ENCODE measurements at regions not wholly inside any gene's neighbourhood (a gene's known extent, or its start where the extent isn't known, plus 50 kb on each side); places are given as distances from the start of the nearest gene placed in this dataset.

- no peak for DNase-seq
- Histone ChIP-seq H2AK5ac (ENCODE audit: low read length) (no peak overlapping the region), H2AFZ (ENCODE audit: insufficient read depth, low read length, poor library complexity) (no peak overlapping the region), H3K9ac (ENCODE audit: low read length) (no peak overlapping the region), H2BK120ac (ENCODE audit: insufficient read depth, low read length, poor library complexity) (no peak overlapping the region), H4K91ac (ENCODE audit: low read depth, low read length) (no peak overlapping the region), H4K12ac (ENCODE audit: low read depth, low read length) (no peak overlapping the region), H3K4me2 (ENCODE audit: low read length) (no peak overlapping the region), H3K36me3 (ENCODE audit: control insufficient read depth in 1 of 2, insufficient read depth in 2 of 2, low read length in 2 of 2) (no peaks in the 10 kb centered on the region), H3K27me3 (ENCODE audit: insufficient read depth, low read length) (no peaks in the 10 kb centered on the region), H2BK5ac (ENCODE audit: low read depth, low read length, poor library complexity) (no peak overlapping the region), H3K4me3 (ENCODE audit: low read depth, low read length) (no peak overlapping the region), H2BK12ac (ENCODE audit: low read length) (no peak overlapping the region), H3K27ac (ENCODE audit: low read depth, low read length) (no peak overlapping the region), H3K23ac (ENCODE audit: low read length) (no peak overlapping the region), H3K14ac (ENCODE audit: low read length) (no peak overlapping the region), H3K18ac (ENCODE audit: low read length) (no peak overlapping the region), H3K79me1 (ENCODE audit: low read length) (no peaks in the 10 kb centered on the region), H4K8ac (ENCODE audit: low read depth, low read length) (no peak overlapping the region), H3K4ac (ENCODE audit: low read depth, low read length) (no peak overlapping the region), H3K9me3 (ENCODE audit: insufficient read depth, low read depth, low read length) (no peaks in the 10 kb centered on the region), H3K79me2 (ENCODE audit: control insufficient read depth, insufficient read depth, low read length, poor library complexity) (no peaks in the 10 kb centered on the region), H3K4me1 (ENCODE audit: control insufficient read depth in 1 of 2, insufficient read depth in 2 of 2, low read length in 2 of 2) (no peaks in the 10 kb centered on the region)
- no CpG with 5 or more reads among the region's 3 CpGs for WGBS (ENCODE audit: extremely low coverage, insufficient coverage, insufficient read length)
Measured at GRCh38 chr4:175070444-175070843, 152.3 kb downstream of the ADAM29 start.

GRCh38 chr4:175071123-175071522 is 153.0 kb downstream of the ADAM29 start:
- no peak overlapping the region for H2AFZ ChIP-seq (ENCODE audit: insufficient read depth, low read length, poor library complexity)
- no peak overlapping the region for H2AK5ac ChIP-seq (ENCODE audit: low read length)
- no peaks in the 10 kb centered on the region for H3K9me3 ChIP-seq (ENCODE audit: insufficient read depth, low read depth, low read length)
- no peak overlapping the region for H2BK12ac ChIP-seq (ENCODE audit: low read length)
- no peaks in the 10 kb centered on the region for H3K79me1 ChIP-seq (ENCODE audit: low read length)
- no peak overlapping the region for H4K91ac ChIP-seq (ENCODE audit: low read depth, low read length)
- no peak overlapping the region for H3K14ac ChIP-seq (ENCODE audit: low read length)
- no peak overlapping the region for H3K27ac ChIP-seq (ENCODE audit: low read depth, low read length)
- WGBS (ENCODE audit: extremely low coverage, insufficient coverage, insufficient read length) = no CpG with 5 or more reads among the region's 3 CpGs
- no peak overlapping the region for H4K8ac ChIP-seq (ENCODE audit: low read depth, low read length)
- peak in 1 of 2 donors; percentile 52 for DNase-seq
- no peak overlapping the region for H2BK5ac ChIP-seq (ENCODE audit: low read depth, low read length, poor library complexity)
- no peaks in the 10 kb centered on the region for H3K79me2 ChIP-seq (ENCODE audit: control insufficient read depth, insufficient read depth, low read length, poor library complexity)
- no peak overlapping the region for H3K23ac ChIP-seq (ENCODE audit: low read length)
- no peaks in the 10 kb centered on the region for H3K36me3 ChIP-seq (ENCODE audit: control insufficient read depth in 1 of 2, insufficient read depth in 2 of 2, low read length in 2 of 2)
- no peak overlapping the region for H4K12ac ChIP-seq (ENCODE audit: low read depth, low read length)
- no peak overlapping the region for H3K9ac ChIP-seq (ENCODE audit: low read length)
- no peaks in the 10 kb centered on the region for H3K27me3 ChIP-seq (ENCODE audit: insufficient read depth, low read length)
- H3K4me2 ChIP-seq (ENCODE audit: low read length) = no peak overlapping the region
- no peak overlapping the region for H3K4me3 ChIP-seq (ENCODE audit: low read depth, low read length)
- H3K18ac ChIP-seq (ENCODE audit: low read length) = no peak overlapping the region
- no peak overlapping the region for H3K4ac ChIP-seq (ENCODE audit: low read depth, low read length)
- H2BK120ac ChIP-seq (ENCODE audit: insufficient read depth, low read length, poor library complexity) = no peak overlapping the region
- H3K4me1 ChIP-seq (ENCODE audit: control insufficient read depth in 1 of 2, insufficient read depth in 2 of 2, low read length in 2 of 2) = no peaks in the 10 kb centered on the region

GRCh38 chr4:175087145-175087544 is 169.0 kb downstream of the ADAM29 start:
- H3K9ac ChIP-seq (ENCODE audit: low read length) = no peak overlapping the region
- H3K79me2 ChIP-seq (ENCODE audit: control insufficient read depth, insufficient read depth, low read length, poor library complexity) = no peaks in the 10 kb centered on the region
- H2BK120ac ChIP-seq (ENCODE audit: insufficient read depth, low read length, poor library complexity) = no peak overlapping the region
- H3K36me3 ChIP-seq (ENCODE audit: control insufficient read depth in 1 of 2, insufficient read depth in 2 of 2, low read length in 2 of 2) = no peaks in the 10 kb centered on the region
- no peak overlapping the region for H3K23ac ChIP-seq (ENCODE audit: low read length)
- H3K14ac ChIP-seq (ENCODE audit: low read length) = no peak overlapping the region
- H2BK12ac ChIP-seq (ENCODE audit: low read length) = no peak overlapping the region
- no peaks in the 10 kb centered on the region for H3K4me1 ChIP-seq (ENCODE audit: control insufficient read depth in 1 of 2, insufficient read depth in 2 of 2, low read length in 2 of 2)
- H3K79me1 ChIP-seq (ENCODE audit: low read length) = no peaks in the 10 kb centered on the region
- H2AFZ ChIP-seq (ENCODE audit: insufficient read depth, low read length, poor library complexity) = no peak overlapping the region
- peak; percentile 41 to 86 for DNase-seq
- no peak overlapping the region for H2AK5ac ChIP-seq (ENCODE audit: low read length)
- H4K8ac ChIP-seq (ENCODE audit: low read depth, low read length) = no peak overlapping the region
- no peak overlapping the region for H2BK5ac ChIP-seq (ENCODE audit: low read depth, low read length, poor library complexity)
- no peak overlapping the region for H3K4me3 ChIP-seq (ENCODE audit: low read depth, low read length)
- WGBS (ENCODE audit: extremely low coverage, insufficient coverage, insufficient read length) = no CpG with 5 or more reads among the region's 1 CpG
- H3K27ac ChIP-seq (ENCODE audit: low read depth, low read length) = no peak overlapping the region
- H3K4me2 ChIP-seq (ENCODE audit: low read length) = no peak overlapping the region
- H4K12ac ChIP-seq (ENCODE audit: low read depth, low read length) = no peak overlapping the region
- peaks cover 5% of the 10 kb centered on the region for H3K9me3 ChIP-seq (ENCODE audit: insufficient read depth, low read depth, low read length)
- H3K18ac ChIP-seq (ENCODE audit: low read length) = no peak overlapping the region
- no peak overlapping the region for H4K91ac ChIP-seq (ENCODE audit: low read depth, low read length)
- no peaks in the 10 kb centered on the region for H3K27me3 ChIP-seq (ENCODE audit: insufficient read depth, low read length)
- no peak overlapping the region for H3K4ac ChIP-seq (ENCODE audit: low read depth, low read length)

GRCh38 chr4:175090116-175090515 is 172.0 kb downstream of the ADAM29 start:
- Histone ChIP-seq H3K14ac (ENCODE audit: low read length) (no peak overlapping the region), H2BK12ac (ENCODE audit: low read length) (no peak overlapping the region), H4K12ac (ENCODE audit: low read depth, low read length) (no peak overlapping the region), H2BK120ac (ENCODE audit: insufficient read depth, low read length, poor library complexity) (no peak overlapping the region), H3K79me2 (ENCODE audit: control insufficient read depth, insufficient read depth, low read length, poor library complexity) (no peaks in the 10 kb centered on the region), H2AK5ac (ENCODE audit: low read length) (no peak overlapping the region), H4K8ac (ENCODE audit: low read depth, low read length) (no peak overlapping the region), H3K9me3 (ENCODE audit: insufficient read depth, low read depth, low read length) (peaks cover 7% of the 10 kb centered on the region), H3K27ac (ENCODE audit: low read depth, low read length) (no peak overlapping the region), H3K18ac (ENCODE audit: low read length) (no peak overlapping the region), H4K91ac (ENCODE audit: low read depth, low read length) (no peak overlapping the region), H3K23ac (ENCODE audit: low read length) (no peak overlapping the region), H3K4me2 (ENCODE audit: low read length) (no peak overlapping the region), H3K9ac (ENCODE audit: low read length) (no peak overlapping the region), H2BK5ac (ENCODE audit: low read depth, low read length, poor library complexity) (no peak overlapping the region), H3K4me3 (ENCODE audit: low read depth, low read length) (no peak overlapping the region), H3K36me3 (ENCODE audit: control insufficient read depth in 1 of 2, insufficient read depth in 2 of 2, low read length in 2 of 2) (no peaks in the 10 kb centered on the region), H3K4me1 (ENCODE audit: control insufficient read depth in 1 of 2, insufficient read depth in 2 of 2, low read length in 2 of 2) (no peaks in the 10 kb centered on the region), H3K79me1 (ENCODE audit: low read length) (no peaks in the 10 kb centered on the region), H3K27me3 (ENCODE audit: insufficient read depth, low read length) (no peaks in the 10 kb centered on the region), H3K4ac (ENCODE audit: low read depth, low read length) (no peak overlapping the region), H2AFZ (ENCODE audit: insufficient read depth, low read length, poor library complexity) (no peak overlapping the region)
- no peak for DNase-seq
- WGBS (ENCODE audit: extremely low coverage, insufficient coverage, insufficient read length) = no CpG with 5 or more reads among the region's 2 CpGs
